NCI-H146 treated with DMSO at 0.1 percent for 48 hours (cell line): ENCODE measurements at regions not wholly inside any gene's neighbourhood (a gene's known extent, or its start where the extent isn't known, plus 50 kb on each side); places are given as distances from the start of the nearest gene placed in this dataset.

ENCODE experiments used
- DNase-seq: peaks from one replicate; lab custom pipeline; 2025; ENCODE audit not compliant: unreplicated experiment; lab: John Stamatoyannopoulos, UW

GRCh38 chr6:132244744-132245143 is 156.5 kb downstream of the MOXD1 start:
- DNase-seq, result no peak

DNA sequence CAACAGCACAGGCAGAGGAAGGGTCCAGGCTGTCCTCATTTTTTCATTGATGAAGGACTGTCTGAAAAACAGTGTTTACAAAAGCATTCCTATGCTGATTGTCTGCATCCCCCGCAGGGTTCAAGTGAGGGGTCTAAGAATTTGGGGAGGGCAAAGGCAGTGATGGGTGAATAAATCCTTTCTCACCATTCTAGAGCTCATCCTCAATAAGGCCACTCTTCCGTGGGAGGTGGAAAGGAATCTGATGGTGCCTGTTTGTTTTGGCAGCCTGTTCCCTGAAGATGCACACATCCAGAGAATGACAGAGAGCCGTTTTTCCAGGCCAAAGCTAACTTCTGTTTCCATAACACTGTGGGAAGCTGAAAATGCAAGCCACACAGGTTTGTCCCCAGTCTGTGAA is 164.5 kb downstream of the MOXD1 start:
- no peak for DNase-seq

- no peak for DNase-seq
Observed at GRCh38 chr6:132236281-132236680, 165.0 kb downstream of the MOXD1 start.

GRCh38 chr6:132235596-132236280 is 165.5 kb downstream of the MOXD1 start:
- no peak for DNase-seq

- DNase-seq, result no peak
Observed at GRCh38 chr6:132234356-132234755, 166.9 kb downstream of the MOXD1 start.

- no peak for DNase-seq
Observed at GRCh38 chr6:132231121-132231884, 170.0 kb downstream of the MOXD1 start.

DNA sequence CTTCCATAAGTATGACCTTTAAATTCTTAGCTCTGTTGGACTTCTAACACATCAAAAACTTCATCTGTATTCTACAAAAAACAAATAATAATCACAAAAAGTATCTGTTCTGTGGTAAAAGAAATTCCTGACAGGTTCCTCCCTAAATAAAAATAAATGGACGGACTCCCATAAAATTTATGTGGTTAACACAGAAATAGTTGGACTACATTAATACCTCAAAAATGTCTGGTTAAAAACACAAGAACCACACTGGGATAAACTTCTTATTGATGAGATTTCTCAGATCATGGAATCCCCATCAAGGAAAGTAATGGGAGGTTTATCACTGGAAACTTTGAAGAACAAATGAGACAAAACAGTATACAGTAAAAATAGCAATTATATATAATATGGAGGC is 172.4 kb downstream of the MOXD1 start:
- no peak for DNase-seq

DNA sequence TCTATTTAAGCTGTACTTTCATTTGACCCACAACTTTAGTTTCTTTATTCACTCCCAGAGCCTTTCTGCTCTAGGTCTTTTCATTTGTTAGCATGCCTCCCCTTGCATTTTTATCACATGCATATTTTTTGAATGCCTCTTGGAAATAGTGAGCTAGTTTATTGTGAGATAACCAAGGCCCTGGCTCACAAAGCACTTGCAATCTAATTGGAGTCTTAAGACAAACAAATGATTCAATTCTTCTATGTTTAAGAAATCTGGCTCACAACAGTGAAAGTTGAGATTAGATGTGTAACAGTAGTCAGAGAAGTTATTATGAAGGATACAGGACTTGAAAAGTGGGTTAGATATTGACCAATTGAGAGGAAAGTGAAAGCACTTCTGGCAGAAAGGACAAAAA is 173.4 kb downstream of the MOXD1 start:
- no peak for DNase-seq

DNA sequence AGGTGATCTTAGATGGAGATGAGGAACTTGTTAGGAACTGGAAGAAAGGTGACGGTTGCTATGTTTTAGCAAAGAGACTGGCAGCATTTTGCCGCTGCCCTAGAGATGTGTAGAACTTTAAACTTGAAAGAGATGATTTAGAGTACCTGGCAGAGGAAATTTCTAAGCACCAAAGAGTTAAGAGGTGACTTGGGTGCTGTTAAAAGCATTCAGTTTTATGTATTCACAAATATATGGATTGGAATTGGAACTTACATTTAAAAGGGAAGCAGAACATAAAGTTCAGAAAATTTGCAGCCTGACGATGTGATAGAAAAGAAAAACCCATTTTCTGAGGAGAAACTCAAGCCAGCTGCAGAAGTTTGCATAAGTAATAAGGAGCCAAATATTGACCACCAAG is 176.3 kb downstream of the MOXD1 start:
- DNase-seq, result no peak

GRCh38 chr6:132220800-132221199 is 180.5 kb downstream of the MOXD1 start:
- no peak for DNase-seq

- no peak for DNase-seq
Observed at GRCh38 chr6:132219901-132220300, 181.4 kb downstream of the MOXD1 start.

DNA sequence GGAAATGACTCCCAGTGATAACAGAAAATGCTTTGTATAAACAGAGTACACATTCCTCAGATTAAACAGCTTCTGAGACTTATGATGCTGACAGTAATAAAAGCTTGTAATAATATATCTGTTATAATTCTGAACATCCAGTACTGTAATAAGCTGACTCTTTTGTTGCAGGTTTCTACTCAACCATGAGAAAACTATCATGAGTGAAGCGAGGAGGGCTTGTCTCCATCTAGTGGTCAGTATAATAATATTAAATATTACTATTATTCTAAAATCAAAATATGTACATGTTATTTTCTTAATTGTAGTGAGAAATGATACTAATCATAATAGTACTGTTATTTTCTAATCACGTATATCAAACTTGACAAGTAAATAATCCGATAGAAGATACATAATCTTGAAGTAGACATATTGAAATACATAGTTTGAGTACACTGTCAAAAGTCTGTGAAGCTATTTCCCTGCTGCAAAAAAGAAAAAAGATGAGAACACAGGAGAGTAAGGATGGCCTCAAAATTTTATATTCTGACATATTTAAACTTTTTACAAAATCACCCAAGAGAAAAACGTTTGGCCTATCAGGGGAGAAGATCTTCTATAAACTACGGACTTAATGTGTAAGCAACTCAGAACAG is 183.1 kb downstream of the MOXD1 start:
- DNase-seq, result peak; percentile 28

GRCh38 chr6:132215805-132216204 is 185.5 kb downstream of the MOXD1 start:
- no peak for DNase-seq

DNA sequence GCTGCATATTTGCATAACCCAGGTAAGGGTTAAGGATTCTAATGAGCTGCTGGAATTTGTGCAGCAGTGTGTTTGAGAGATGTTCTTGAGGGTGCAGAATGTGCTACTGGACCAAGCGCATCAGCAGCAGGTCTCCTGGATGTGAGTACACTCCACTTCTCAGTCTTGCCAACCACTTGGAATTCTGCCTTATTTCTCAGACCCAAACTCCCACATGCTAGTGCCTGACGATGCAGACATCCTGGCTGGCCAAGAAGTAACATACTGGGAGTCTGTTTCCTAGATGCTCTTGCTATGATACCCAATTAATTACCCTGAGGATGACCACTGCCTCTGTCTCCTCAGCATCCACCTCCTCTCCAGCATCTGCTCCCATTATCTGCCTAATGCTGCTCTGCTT is 186.6 kb downstream of the MOXD1 start:
- no peak for DNase-seq

GRCh38 chr6:132213732-132214131 is 187.5 kb downstream of the MOXD1 start:
- DNase-seq, result no peak

DNA sequence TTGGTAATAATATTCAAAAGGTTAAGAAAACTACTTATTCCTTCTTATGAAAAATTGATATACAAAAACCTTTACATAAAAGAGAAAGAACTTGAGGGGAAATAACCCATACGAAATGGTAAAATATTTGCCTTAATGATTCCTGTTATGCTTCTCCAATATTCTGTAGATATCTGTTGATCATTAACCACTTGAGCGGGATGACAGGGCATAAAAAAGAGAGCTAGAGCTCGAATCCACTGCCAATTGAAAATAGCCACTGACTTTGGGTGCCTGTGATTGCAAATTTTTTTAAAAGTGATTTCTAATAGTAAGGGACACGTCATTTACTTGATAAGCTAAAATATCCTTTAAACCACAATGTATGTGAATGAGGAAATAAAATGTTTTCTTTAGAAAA is 188.1 kb downstream of the MOXD1 start:
- DNase-seq, result no peak

DNA sequence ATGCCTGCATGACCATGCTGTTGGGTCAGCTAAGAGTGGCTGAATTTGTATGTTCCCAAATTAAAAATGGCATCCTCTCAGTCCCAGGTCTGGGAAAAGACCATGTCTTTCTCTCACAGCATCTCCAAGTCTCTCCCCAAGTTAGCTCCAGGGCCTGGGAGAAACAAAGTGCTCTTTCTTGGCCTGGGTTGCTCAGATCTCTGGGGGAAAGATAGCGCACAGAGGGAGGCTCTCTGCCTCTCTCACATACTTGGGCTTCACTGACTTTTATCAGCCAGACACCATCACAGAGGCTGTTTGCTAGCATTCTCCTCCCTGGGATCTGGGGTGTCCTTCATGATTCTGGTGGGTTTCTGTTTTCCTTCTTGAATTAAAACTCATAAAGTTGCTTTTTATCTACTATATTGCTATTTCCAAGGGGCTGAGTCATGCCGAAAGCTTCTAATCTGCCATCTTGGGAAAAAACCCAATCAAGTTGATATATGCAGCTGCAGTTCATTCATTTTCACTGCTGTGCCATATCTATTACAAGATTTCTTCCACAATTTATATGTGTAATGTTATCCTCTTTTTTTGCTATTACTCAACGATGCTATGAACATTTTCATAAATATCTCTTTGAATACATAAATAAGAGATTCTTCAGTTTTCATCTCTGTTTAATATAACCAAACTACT is 190.2 kb downstream of the MOXD1 start:
- DNase-seq, result no peak

DNA sequence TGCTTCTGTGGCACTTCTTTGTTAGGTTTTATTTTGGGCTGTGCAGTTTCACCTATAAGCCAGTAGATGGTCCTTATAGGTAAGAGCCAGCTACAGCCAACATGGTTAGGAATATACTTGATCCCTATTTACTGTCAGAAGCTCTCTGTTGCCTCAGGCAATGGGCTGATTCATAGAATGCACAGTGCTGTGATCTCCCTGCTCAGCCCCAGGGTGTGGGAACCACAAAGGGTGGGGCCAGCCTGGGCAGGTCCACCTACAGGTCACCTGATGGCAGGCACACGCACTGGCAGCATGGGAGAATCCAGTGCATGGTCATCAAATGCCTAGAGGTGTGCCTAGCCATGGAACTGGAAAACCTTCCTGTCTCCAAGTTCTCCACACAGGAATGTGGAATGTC is 191.9 kb downstream of the MOXD1 start:
- no peak for DNase-seq

DNA sequence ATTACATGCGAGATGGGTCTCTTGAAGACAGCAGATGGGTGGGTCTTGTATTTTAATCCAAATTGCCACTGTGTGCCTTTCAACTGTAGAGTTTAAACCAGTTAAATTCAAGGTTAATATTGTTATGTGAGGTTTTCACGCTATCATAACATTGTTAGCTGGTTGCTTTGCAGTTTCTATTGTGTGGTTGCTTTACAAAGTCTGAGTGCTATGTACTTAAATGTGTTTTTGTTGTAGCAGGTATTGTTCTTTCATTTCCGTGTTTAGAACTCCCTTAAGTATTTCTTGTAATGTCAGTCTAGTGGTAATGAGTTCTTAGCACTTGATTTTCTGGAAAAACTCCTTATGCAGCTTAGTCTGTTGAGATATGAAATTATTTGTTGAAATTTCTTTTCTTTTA is 193.3 kb downstream of the MOXD1 start:
- DNase-seq, result no peak

DNA sequence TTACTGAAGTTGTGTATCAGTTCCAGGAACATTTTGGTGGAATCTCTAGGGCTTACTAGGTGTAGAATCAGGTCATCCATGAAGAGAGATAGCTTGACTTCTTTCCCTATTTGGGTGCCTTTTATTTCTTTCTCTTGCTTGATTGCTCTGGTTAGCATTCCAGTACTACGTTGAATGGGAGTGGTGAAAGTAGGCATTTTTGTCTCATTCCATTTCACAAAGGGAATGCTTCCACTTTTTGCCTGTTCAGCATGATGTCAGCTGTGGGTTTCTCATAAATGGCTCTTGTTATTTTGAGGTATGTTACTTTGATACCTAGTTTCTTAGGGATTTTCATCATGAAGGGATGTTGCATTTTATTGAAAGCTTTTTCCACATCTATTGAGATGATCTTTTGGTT is 195.3 kb downstream of the MOXD1 start:
- no peak for DNase-seq

DNA sequence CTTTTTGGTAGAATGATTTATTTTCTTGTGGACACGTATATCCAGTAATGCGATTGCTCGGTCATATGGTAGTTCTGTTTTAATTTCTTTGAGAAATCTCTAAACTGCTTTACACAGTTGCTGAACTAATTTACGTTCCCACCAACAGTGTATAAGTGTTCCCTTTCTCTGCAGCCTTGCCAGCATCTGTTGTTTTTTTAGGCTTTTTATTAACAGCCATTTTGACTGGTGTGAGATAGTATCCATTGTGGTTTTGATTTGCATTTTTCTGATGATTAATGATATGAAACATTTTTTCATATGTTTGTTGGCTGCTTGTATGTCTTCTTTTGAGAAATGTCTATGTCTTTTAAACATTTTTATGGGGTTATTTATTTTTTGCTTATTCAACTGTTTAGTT is 196.7 kb downstream of the MOXD1 start:
- DNase-seq, result no peak

GRCh38 chr6:132202574-132202973 is 198.7 kb downstream of the MOXD1 start:
- DNase-seq, result no peak
